ENCODE measurements at regions not wholly inside any gene's neighbourhood (a gene's known extent, or its start where the extent isn't known, plus 50 kb on each side); places are given as distances from the start of the nearest gene placed in this dataset.

DNA sequence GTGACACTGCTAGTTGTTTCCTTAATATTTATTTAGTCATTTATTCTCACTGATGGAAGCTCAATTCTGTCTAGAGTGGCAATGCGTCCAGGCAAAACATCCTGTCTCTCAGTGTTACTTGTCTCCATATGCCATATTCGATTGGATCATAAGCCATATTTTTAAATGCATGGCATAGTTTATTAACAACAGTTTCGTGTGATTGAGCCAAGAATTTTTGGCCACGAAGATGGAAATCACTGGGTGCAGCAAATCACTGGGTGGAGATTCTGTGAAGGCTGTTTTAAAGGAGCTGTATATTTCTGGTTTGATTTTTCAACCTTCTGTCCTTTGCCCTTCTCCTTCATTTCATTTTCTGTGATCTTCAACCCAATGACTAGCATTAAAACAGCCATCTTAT lies 205.2 kb downstream of the JRKL start:
- TF ChIP-seq, protein P1, sequence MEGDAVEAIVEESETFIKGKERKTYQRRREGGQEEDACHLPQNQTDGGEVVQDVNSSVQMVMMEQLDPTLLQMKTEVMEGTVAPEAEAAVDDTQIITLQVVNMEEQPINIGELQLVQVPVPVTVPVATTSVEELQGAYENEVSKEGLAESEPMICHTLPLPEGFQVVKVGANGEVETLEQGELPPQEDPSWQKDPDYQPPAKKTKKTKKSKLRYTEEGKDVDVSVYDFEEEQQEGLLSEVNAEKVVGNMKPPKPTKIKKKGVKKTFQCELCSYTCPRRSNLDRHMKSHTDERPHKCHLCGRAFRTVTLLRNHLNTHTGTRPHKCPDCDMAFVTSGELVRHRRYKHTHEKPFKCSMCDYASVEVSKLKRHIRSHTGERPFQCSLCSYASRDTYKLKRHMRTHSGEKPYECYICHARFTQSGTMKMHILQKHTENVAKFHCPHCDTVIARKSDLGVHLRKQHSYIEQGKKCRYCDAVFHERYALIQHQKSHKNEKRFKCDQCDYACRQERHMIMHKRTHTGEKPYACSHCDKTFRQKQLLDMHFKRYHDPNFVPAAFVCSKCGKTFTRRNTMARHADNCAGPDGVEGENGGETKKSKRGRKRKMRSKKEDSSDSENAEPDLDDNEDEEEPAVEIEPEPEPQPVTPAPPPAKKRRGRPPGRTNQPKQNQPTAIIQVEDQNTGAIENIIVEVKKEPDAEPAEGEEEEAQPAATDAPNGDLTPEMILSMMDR (optimal IDR thresholded peaks at IDR 0.05 in 1 of 3, IDR thresholded peaks at IDR 0.05 in 1 of 3, conservative IDR thresholded peaks at IDR 0.05 in 1 of 3; ENCODE audit: extremely low read depth in 1 of 3, insufficient read depth in 2 of 3, low read length in 3 of 3): no peak
- no peak for TF ChIP-seq EZH2 (IDR thresholded peaks at IDR 0.05; ENCODE audit: low read length)
